ENCODE measurements at regions not wholly inside any gene's neighbourhood (a gene's known extent, or its start where the extent isn't known, plus 50 kb on each side); places are given as distances from the start of the nearest gene placed in this dataset.

DNA sequence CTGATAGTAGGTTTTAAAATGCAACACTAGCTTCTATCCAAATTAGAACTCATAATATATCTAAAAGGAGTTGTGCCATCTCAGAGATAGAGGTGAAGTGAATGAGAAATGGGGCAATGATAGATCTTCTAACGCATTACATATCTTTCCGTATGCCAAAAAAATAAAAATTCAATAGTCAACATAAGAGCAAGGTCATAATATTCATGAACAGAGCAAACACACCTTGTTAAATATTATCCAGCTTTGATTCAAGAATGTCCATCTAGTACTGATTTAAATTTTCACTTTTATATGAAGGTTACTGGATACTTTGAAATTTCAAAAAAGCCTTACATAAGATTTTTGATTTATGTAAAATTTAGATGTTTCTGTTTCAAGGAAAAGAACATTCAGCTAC is 554.5 kb downstream of the NSUN3 start:
- no peak for DNase-seq (ENCODE audit: low spot score)
- Histone ChIP-seq H3K27me3 (no peaks in the 10 kb centered on the region), H3K9me2 (replicated peaks; ENCODE audit: insufficient read depth) (no peaks in the 10 kb centered on the region), H4K20me1 (ENCODE audit: insufficient read depth, poor library complexity, severe bottlenecking) (no peaks in the 10 kb centered on the region), H3K4me1 (ENCODE audit: insufficient read depth) (no peaks in the 10 kb centered on the region), H3K27ac (no peak overlapping the region), H3K4me2 (no peak overlapping the region), H3K79me2 (no peaks in the 10 kb centered on the region), H3K4me3 (no peak overlapping the region), H3K9me3 (ENCODE audit: low read depth) (no peaks in the 10 kb centered on the region), H3K36me3 (replicated peaks; ENCODE audit: insufficient read depth, low read depth) (no peaks in the 10 kb centered on the region), H2AFZ (no peak overlapping the region)
- TF ChIP-seq CTCF (IDR thresholded peaks at IDR 0.05; ENCODE audit: poor library complexity) (no peak), EZH2phosphoT487 (IDR thresholded peaks at IDR 0.05; ENCODE audit: low read depth, severe bottlenecking, unreplicated experiment) (no peak), EZH2 (IDR thresholded peaks at IDR 0.05; ENCODE audit: borderline replicate concordance) (no peak)
- WGBS (ENCODE audit: low lambda C conversion rate, missing lambda C conversion rate), result 90% methylated on average over 2 of the region's 2 CpGs

DNA sequence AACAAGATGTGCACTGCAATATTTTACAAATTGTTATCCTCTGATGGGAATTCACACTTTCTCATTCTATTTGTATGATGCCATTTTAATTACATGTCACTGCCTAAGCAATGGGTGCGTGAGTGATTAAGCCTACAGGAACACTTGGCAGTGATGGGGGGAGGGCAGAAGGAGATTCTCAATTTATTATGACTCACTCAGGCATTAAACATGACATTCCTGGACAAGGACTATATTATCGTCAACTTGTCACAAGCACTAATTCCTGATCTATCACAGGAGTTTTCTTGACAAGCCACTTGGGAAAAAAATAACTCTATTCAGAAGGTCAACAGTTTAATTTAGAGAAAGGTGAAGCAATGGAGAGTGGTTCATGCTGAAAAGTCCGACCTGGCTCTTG is 556.8 kb downstream of the NSUN3 start:
- Histone ChIP-seq H4K20me1 (ENCODE audit: insufficient read depth, poor library complexity, severe bottlenecking) (no peaks in the 10 kb centered on the region), H3K79me2 (no peaks in the 10 kb centered on the region), H3K36me3 (replicated peaks; ENCODE audit: insufficient read depth, low read depth) (no peaks in the 10 kb centered on the region), H3K9me3 (ENCODE audit: low read depth) (no peaks in the 10 kb centered on the region), H3K9me2 (replicated peaks; ENCODE audit: insufficient read depth) (no peaks in the 10 kb centered on the region), H3K27me3 (no peaks in the 10 kb centered on the region), H2AFZ (no peak overlapping the region), H3K4me1 (ENCODE audit: insufficient read depth) (no peaks in the 10 kb centered on the region), H3K4me2 (no peak overlapping the region), H3K27ac (no peak overlapping the region), H3K4me3 (no peak overlapping the region)
- no peak for DNase-seq (ENCODE audit: low spot score)
- TF ChIP-seq CTCF (IDR thresholded peaks at IDR 0.05; ENCODE audit: poor library complexity), result no peak
- TF ChIP-seq EZH2phosphoT487 (IDR thresholded peaks at IDR 0.05; ENCODE audit: low read depth, severe bottlenecking, unreplicated experiment), result no peak
- no peak for TF ChIP-seq EZH2 (IDR thresholded peaks at IDR 0.05; ENCODE audit: borderline replicate concordance)
- 77% methylated on average over 3 of the region's 3 CpGs for WGBS (ENCODE audit: low lambda C conversion rate, missing lambda C conversion rate)

DNA sequence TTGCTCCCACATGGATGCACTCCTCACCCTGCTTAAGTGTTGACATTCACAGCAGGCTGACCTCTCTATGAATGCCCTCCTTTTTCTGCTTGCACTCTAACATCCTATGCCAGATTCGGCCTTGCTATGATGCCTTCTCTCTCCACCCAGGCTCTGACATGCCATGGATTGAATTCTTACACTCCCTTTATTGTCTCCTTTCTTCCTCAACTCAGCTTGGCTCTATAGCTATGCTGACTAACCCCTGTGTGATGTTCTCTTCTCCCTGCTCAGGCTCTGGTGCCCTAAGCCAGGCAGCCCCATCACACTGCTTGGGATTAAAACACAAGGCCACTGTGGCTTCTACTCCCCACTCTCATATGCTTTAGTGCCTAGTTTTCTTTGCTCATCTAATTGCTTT is 563.7 kb downstream of the NSUN3 start:
- H2AFZ ChIP-seq, result no peak overlapping the region
- no peak for TF ChIP-seq EZH2 (IDR thresholded peaks at IDR 0.05; ENCODE audit: borderline replicate concordance)
- no peak for TF ChIP-seq CTCF (IDR thresholded peaks at IDR 0.05; ENCODE audit: poor library complexity)
- TF ChIP-seq EZH2phosphoT487 (IDR thresholded peaks at IDR 0.05; ENCODE audit: low read depth, severe bottlenecking, unreplicated experiment), result no peak

DNA sequence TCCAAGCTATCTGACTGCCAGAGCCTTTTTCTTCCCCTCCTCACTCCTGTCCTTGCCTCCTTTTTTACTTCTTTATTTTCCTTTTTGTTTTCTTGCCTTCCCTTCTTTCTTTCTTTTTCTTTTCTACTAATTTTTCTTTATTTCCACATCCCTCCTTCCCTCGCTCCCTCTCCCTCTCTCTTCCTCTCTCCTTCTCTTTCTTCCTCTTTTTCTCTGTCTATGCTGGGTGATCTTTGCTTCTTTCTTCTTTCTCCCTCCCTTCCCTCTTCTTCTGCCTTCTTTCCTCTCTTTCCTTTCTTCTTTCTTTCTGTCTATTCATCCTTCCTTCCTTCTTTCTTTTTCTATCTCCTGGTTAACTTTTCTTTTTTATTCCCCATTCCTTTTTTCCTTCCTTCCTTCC is 564.8 kb downstream of the NSUN3 start:
- no peaks in the 10 kb centered on the region for H3K27me3 ChIP-seq
- DNase-seq (ENCODE audit: low spot score), result no peak
- H3K79me2 ChIP-seq, result no peaks in the 10 kb centered on the region
- no peaks in the 10 kb centered on the region for H3K9me2 ChIP-seq (replicated peaks; ENCODE audit: insufficient read depth)
- no peak overlapping the region for H3K4me3 ChIP-seq
- H4K20me1 ChIP-seq (ENCODE audit: insufficient read depth, poor library complexity, severe bottlenecking), result no peaks in the 10 kb centered on the region
- no peak overlapping the region for H3K27ac ChIP-seq
- no peaks in the 10 kb centered on the region for H3K4me1 ChIP-seq (ENCODE audit: insufficient read depth)
- WGBS (ENCODE audit: low lambda C conversion rate, missing lambda C conversion rate), result 88% methylated on average over 1 of the region's 1 CpG
- TF ChIP-seq CTCF (IDR thresholded peaks at IDR 0.05; ENCODE audit: poor library complexity), result no peak
- no peak for TF ChIP-seq EZH2 (IDR thresholded peaks at IDR 0.05; ENCODE audit: borderline replicate concordance)
- no peak for TF ChIP-seq EZH2phosphoT487 (IDR thresholded peaks at IDR 0.05; ENCODE audit: low read depth, severe bottlenecking, unreplicated experiment)
- H2AFZ ChIP-seq, result no peak overlapping the region
- no peaks in the 10 kb centered on the region for H3K36me3 ChIP-seq (replicated peaks; ENCODE audit: insufficient read depth, low read depth)
- no peaks in the 10 kb centered on the region for H3K9me3 ChIP-seq (ENCODE audit: low read depth)
- no peak overlapping the region for H3K4me2 ChIP-seq

More for the DNA sequence above, 563.7 kb downstream of the NSUN3 start:
- no peak overlapping the region for H3K4me2 ChIP-seq
- no peaks in the 10 kb centered on the region for H3K79me2 ChIP-seq
- no peak for DNase-seq (ENCODE audit: low spot score)
- H3K9me2 ChIP-seq (replicated peaks; ENCODE audit: insufficient read depth), result no peaks in the 10 kb centered on the region
- no peak overlapping the region for H3K4me3 ChIP-seq
- 50% methylated on average over 1 of the region's 1 CpG for WGBS (ENCODE audit: low lambda C conversion rate, missing lambda C conversion rate)
- no peak overlapping the region for H3K27ac ChIP-seq
- no peaks in the 10 kb centered on the region for H3K36me3 ChIP-seq (replicated peaks; ENCODE audit: insufficient read depth, low read depth)
- H3K4me1 ChIP-seq (ENCODE audit: insufficient read depth), result no peaks in the 10 kb centered on the region
- no peaks in the 10 kb centered on the region for H3K9me3 ChIP-seq (ENCODE audit: low read depth)
- H3K27me3 ChIP-seq, result no peaks in the 10 kb centered on the region
- no peaks in the 10 kb centered on the region for H4K20me1 ChIP-seq (ENCODE audit: insufficient read depth, poor library complexity, severe bottlenecking)
